ENCODE measurements at regions not wholly inside any gene's neighbourhood (a gene's known extent, or its start where the extent isn't known, plus 50 kb on each side); places are given as distances from the start of the nearest gene placed in this dataset.

DNA sequence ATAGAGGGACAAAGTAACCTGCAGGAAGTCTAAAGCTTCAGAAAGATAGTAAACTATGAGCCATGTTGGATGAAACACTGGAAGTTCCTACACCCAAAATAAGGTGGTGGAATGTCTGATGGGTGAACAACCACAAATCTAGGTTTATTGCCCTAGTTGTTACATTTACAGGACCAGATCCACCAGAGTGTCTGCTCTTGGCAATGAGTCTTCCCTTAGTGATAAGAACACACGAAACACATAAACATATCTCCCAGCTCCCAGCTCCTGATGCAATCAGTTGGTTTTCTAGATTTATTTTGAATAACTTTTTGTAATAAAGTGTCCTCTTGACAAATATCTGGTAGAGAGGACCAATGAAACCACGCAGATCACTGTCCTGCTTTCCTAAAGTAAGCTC is 329.7 kb upstream of the WWC1 start:
- Histone ChIP-seq H3K36me3 (replicated peaks in 1 of 2) (no peaks in the 10 kb centered on the region), H3K9me3 (replicated peaks in 1 of 3) (no peaks in the 10 kb centered on the region), H3K4me1 (replicated peaks in 1 of 2) (no peaks in the 10 kb centered on the region), H3K27ac (no peak overlapping the region), H3K4me3 (no peak overlapping the region), H3K27me3 (no peaks in the 10 kb centered on the region)
- 60 to 62% (median 61%) methylated on average over 2 of the region's 2 CpGs for WGBS, 4 donors
- TF ChIP-seq POLR2A (IDR thresholded peaks at IDR 0.05): no peak
- TF ChIP-seq, protein P1, sequence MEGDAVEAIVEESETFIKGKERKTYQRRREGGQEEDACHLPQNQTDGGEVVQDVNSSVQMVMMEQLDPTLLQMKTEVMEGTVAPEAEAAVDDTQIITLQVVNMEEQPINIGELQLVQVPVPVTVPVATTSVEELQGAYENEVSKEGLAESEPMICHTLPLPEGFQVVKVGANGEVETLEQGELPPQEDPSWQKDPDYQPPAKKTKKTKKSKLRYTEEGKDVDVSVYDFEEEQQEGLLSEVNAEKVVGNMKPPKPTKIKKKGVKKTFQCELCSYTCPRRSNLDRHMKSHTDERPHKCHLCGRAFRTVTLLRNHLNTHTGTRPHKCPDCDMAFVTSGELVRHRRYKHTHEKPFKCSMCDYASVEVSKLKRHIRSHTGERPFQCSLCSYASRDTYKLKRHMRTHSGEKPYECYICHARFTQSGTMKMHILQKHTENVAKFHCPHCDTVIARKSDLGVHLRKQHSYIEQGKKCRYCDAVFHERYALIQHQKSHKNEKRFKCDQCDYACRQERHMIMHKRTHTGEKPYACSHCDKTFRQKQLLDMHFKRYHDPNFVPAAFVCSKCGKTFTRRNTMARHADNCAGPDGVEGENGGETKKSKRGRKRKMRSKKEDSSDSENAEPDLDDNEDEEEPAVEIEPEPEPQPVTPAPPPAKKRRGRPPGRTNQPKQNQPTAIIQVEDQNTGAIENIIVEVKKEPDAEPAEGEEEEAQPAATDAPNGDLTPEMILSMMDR (IDR thresholded peaks at IDR 0.05): no peak
- no peak for DNase-seq
- intact Hi-C loops (cut with DNase I): no loop called here

DNA sequence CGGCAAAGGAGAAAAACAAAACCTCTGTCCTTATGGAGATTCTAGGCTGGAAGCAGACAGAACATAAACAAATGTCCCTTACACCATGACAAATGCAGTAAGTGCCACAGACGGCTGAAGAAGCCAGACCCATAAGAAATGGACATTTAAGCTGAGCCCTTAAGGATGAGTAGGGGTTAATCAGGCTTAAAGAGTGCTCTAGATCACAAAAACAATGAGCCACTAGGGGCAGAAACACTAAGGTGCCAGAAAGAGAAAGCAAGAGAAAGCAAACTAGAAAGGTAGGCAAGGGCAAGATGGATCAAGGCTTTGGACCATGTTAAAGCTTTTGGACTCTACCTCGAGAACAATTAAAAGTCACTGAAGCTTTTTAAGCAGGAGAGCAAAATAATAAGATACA is 326.9 kb upstream of the WWC1 start:
- H3K9me3 ChIP-seq (replicated peaks in 1 of 3): no peaks in the 10 kb centered on the region
- no peak for DNase-seq
- H3K27ac ChIP-seq: no peak overlapping the region
- no peaks in the 10 kb centered on the region for H3K36me3 ChIP-seq (replicated peaks in 1 of 2)
- intact Hi-C loops (cut with DNase I): no loop called here
- no peaks in the 10 kb centered on the region for H3K4me1 ChIP-seq (replicated peaks in 1 of 2)
- no peak for TF ChIP-seq POLR2A (IDR thresholded peaks at IDR 0.05)
- TF ChIP-seq, protein P1 (IDR thresholded peaks at IDR 0.05): no peak
- 52 to 66% (median 59%) methylated on average over 3 of the region's 3 CpGs for WGBS, 4 donors
- no peak overlapping the region for H3K4me3 ChIP-seq
- no peaks in the 10 kb centered on the region for H3K27me3 ChIP-seq

DNA sequence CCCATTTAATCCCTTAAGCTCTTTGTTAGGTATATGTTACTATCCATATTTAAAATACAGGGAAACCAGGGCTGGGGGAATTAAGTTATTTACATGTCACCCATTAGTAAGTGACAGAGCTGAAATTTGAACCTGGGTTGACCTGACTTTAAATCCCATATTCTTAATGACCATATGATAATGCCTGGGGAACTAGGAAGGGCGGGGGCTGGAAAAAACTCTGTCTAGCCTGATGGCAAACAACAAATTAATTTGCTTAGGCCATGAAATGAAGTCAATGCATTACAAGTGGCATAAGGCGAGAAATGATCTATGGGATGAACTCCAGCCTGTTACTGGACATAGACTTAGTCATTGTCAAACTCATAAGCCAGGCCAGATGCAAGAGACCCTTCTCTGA is 325.7 kb upstream of the WWC1 start:
- no peaks in the 10 kb centered on the region for H3K36me3 ChIP-seq (replicated peaks in 1 of 2)
- no peak for TF ChIP-seq POLR2A (IDR thresholded peaks at IDR 0.05)
- TF ChIP-seq, protein P1 (IDR thresholded peaks at IDR 0.05): no peak
- intact Hi-C loops (cut with DNase I): no loop called here
- H3K4me3 ChIP-seq: no peak overlapping the region
- H3K4me1 ChIP-seq (replicated peaks in 1 of 2): no peaks in the 10 kb centered on the region
- H3K27me3 ChIP-seq: no peaks in the 10 kb centered on the region
- DNase-seq: no peak
- H3K9me3 ChIP-seq (replicated peaks in 1 of 3): no peaks in the 10 kb centered on the region
- 75 to 87% (median 81%) methylated on average over 2 of the region's 2 CpGs for WGBS, 4 donors
- H3K27ac ChIP-seq: no peak overlapping the region

DNA sequence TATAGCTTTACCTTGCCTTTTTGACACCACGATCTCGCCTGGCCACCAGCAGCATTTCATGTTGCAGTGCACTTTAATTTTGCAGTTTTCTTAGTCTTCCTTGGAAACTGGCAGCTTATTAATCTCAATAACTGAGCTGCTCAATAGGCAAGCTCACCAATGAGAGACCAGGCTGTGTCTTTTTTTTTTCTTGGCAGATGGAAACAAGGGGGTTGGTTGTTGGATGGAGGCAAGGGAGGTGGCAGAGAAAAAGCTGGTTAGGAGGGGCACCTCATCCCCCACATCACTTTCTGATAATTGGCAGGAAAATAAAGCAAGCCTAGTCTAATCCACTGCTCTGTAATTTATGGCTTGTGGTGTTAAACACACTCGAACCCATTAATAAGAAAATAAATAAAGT is 324.5 kb upstream of the WWC1 start:
- WGBS, 4 donors: 49 to 54% (median 51%) methylated on average over 3 of the region's 3 CpGs
- TF ChIP-seq POLR2A (IDR thresholded peaks at IDR 0.05): no peak
- TF ChIP-seq, protein P1 (IDR thresholded peaks at IDR 0.05): no peak
- intact Hi-C loops (cut with DNase I): no loop called here

More for the DNA sequence above, 324.5 kb upstream of the WWC1 start:
- Histone ChIP-seq H3K4me1 (replicated peaks in 1 of 2) (no peaks in the 10 kb centered on the region), H3K27me3 (no peaks in the 10 kb centered on the region), H3K9me3 (replicated peaks in 1 of 3) (no peaks in the 10 kb centered on the region), H3K27ac (no peak overlapping the region), H3K36me3 (replicated peaks in 1 of 2) (no peaks in the 10 kb centered on the region), H3K4me3 (no peak overlapping the region)
- no peak for DNase-seq
